Dendritic cell treated with granulocyte-macrophage colony-stimulating factor and Interleukin-4, amounts not matched to agents 40 ng/mL and 50 ng/mL, for 4 days (primary cell): ENCODE measurements at regions not wholly inside any gene's neighbourhood (a gene's known extent, or its start where the extent isn't known, plus 50 kb on each side); places are given as distances from the start of the nearest gene placed in this dataset.
"Not testable (repeated sequence)": the region's sequence is repeated elsewhere in the genome, so short reads cannot be mapped to it uniquely, and the experiment has no call there.

Experiments used
- H3K27ac Mint-ChIP-seq: one replicate; pipeline ENCODE4 v1.8.0; 2022; ENCODE audit warnings: mild to moderate bottlenecking, mixed read lengths
- H3K27me3 Mint-ChIP-seq: one replicate; pipeline ENCODE4 v1.8.0; 2022; ENCODE audit warnings: mild to moderate bottlenecking, mixed read lengths
- H3K36me3 Mint-ChIP-seq: one replicate; pipeline ENCODE4 v1.8.0; 2022; ENCODE audit warnings: low read depth, mixed read lengths
- H3K4me1 Mint-ChIP-seq: one replicate; pipeline ENCODE4 v1.8.0; 2022; ENCODE audit warnings: low read depth, mixed read lengths
- H3K4me3 Mint-ChIP-seq: one replicate; pipeline ENCODE4 v1.8.0; 2022; ENCODE audit warnings: mild to moderate bottlenecking, moderate library complexity, mixed read lengths
- H3K9me3 Mint-ChIP-seq: one replicate; pipeline ENCODE4 v1.8.0; 2022; ENCODE audit warnings: mixed read lengths
- intact Hi-C: fragments of 100-400 bp; cut with micrococcal nuclease; formaldehyde crosslinking; loops from one replicate; pipeline ENCODE4 v1.15.0; 2022

DNA sequence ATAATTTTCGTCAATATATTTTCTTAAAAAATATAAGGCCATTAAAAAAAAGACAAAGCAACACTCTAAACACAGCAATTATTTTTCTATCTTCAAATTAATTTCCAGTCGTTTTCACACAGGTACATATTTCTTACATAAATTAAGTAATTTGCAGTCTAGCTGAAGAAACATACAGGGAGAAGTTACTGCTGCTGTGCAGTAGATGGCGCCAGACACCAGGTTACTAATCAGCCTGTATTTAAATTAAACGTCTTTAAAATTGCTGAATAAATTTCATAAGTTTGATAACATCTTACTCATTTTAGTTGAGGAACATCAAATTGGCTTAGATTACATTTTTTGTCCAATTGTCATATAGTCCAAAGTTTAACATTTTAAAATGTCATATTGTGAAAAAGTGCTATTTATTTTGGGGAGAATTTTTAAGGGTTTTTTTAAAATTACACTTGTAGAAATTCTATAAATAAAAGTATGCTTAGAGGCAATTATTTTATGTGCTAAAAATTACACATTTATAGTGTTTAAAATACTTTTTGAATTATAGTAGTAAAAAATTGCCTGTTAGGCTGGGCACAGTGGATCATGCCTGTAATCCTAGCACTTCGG lies 88.4 kb downstream of the PMAIP1 start:
- Mint-ChIP-seq H3K27ac (no peak overlapping the region), H3K36me3 (no peaks in the 10 kb centered on the region), H3K27me3 (peaks cover 18% of the 10 kb centered on the region), H3K4me3 (no peak overlapping the region), H3K9me3 (no peaks in the 10 kb centered on the region), H3K4me1 (no peaks in the 10 kb centered on the region)
- intact Hi-C loops: loop anchor here (2.0 kb wide), 1 partner anchor 561 kb away; no protein-coding TSS in a partner anchor

DNA sequence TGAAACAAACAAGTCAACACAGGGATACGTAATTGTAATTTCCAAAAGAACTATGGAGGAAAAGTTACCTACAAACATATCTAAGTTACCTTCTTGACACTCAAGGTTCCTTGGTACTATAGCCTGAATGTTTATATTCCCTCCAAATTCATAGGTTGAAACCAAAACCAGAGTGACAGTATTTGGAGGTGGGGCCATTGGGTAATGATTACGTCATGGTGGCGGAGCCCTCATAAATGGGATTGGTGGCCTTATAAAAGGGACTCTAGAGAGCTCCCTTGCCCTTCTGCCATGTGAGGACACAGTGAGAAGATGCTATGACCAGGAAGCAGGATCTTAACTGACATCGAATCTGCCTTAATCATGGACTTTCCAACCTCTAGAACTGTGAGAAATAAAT lies 87.3 kb downstream of the PMAIP1 start:
- H3K4me3 Mint-ChIP-seq: no peak overlapping the region
- no peaks in the 10 kb centered on the region for H3K9me3 Mint-ChIP-seq
- H3K27me3 Mint-ChIP-seq: peaks cover 13% of the 10 kb centered on the region
- H3K4me1 Mint-ChIP-seq: no peaks in the 10 kb centered on the region
- intact Hi-C loops: no loop called here
- H3K36me3 Mint-ChIP-seq: no peaks in the 10 kb centered on the region
- H3K27ac Mint-ChIP-seq: no peak overlapping the region

- Mint-ChIP-seq H3K36me3 (no peaks in the 10 kb centered on the region), H3K27ac (no peak overlapping the region), H3K4me1 (no peaks in the 10 kb centered on the region), H3K9me3 (no peaks in the 10 kb centered on the region), H3K4me3 (no peak overlapping the region), H3K27me3 (peaks cover 10% of the 10 kb centered on the region)
- intact Hi-C loops: no loop called here
Observed at GRCh38 chr18:59986139-59986538, 86.3 kb downstream of the PMAIP1 start.

- intact Hi-C loops: no loop called here
- no peaks in the 10 kb centered on the region for H3K36me3 Mint-ChIP-seq
- no peaks in the 10 kb centered on the region for H3K9me3 Mint-ChIP-seq
- H3K4me1 Mint-ChIP-seq: no peaks in the 10 kb centered on the region
- H3K4me3 Mint-ChIP-seq: no peak overlapping the region
- peaks cover 7% of the 10 kb centered on the region for H3K27me3 Mint-ChIP-seq
- no peak overlapping the region for H3K27ac Mint-ChIP-seq
Observed at GRCh38 chr18:59985289-59985688, 85.5 kb downstream of the PMAIP1 start.

GRCh38 chr18:59983506-59983905 lies 83.7 kb downstream of the PMAIP1 start:
- intact Hi-C loops: no loop called here
- no peaks in the 10 kb centered on the region for H3K4me1 Mint-ChIP-seq
- no peaks in the 10 kb centered on the region for H3K36me3 Mint-ChIP-seq
- H3K4me3 Mint-ChIP-seq: no peak overlapping the region
- no peaks in the 10 kb centered on the region for H3K27me3 Mint-ChIP-seq
- no peaks in the 10 kb centered on the region for H3K9me3 Mint-ChIP-seq
- H3K27ac Mint-ChIP-seq: no peak overlapping the region

GRCh38 chr18:59980188-59980637 lies 80.4 kb downstream of the PMAIP1 start:
- Mint-ChIP-seq H3K27me3 (no peaks in the 10 kb centered on the region), H3K4me3 (no peak overlapping the region), H3K36me3 (no peaks in the 10 kb centered on the region), H3K9me3 (no peaks in the 10 kb centered on the region), H3K27ac (no peak overlapping the region), H3K4me1 (no peaks in the 10 kb centered on the region)
- intact Hi-C loops: no loop called here

- H3K27ac Mint-ChIP-seq: no peak overlapping the region
- H3K27me3 Mint-ChIP-seq: peaks cover 30% of the 10 kb centered on the region
- no peaks in the 10 kb centered on the region for H3K36me3 Mint-ChIP-seq
- H3K4me3 Mint-ChIP-seq: no peak overlapping the region
- intact Hi-C loops: no loop called here
- no peaks in the 10 kb centered on the region for H3K4me1 Mint-ChIP-seq
- H3K9me3 Mint-ChIP-seq: no peaks in the 10 kb centered on the region
Observed at GRCh38 chr18:59971871-59972428, 72.2 kb downstream of the PMAIP1 start.

DNA sequence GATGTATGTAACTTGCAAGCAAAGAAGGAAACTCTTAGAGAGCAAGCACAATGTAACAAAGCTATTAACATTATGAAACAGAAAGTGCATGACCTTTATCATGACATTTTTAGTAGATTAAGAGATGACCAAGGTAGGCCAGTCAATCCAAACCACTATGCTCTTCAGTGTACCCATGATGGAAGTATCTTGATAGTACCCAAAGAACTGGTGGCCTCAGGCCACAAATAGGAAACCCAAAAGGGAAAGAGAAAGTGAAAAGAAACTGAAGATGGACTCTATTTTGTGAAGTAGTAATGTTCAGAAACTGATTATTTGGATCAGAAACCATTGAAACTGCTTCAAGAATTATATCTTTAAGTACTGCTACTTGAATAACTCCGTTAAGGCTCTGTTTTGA lies 71.3 kb downstream of the PMAIP1 start:
- H3K36me3 Mint-ChIP-seq, intact Hi-C loops, H3K4me1 Mint-ChIP-seq, H3K27ac Mint-ChIP-seq, H3K9me3 Mint-ChIP-seq, H3K4me3 Mint-ChIP-seq: not testable (repeated sequence)
- peaks cover 30% of the 10 kb centered on the region for H3K27me3 Mint-ChIP-seq

GRCh38 chr18:59969477-59970028 lies 69.8 kb downstream of the PMAIP1 start:
- H3K27ac Mint-ChIP-seq, H3K4me1 Mint-ChIP-seq, H3K9me3 Mint-ChIP-seq, H3K36me3 Mint-ChIP-seq, H3K4me3 Mint-ChIP-seq: not testable (repeated sequence)
- intact Hi-C loops: loop anchor here (10.0 kb wide), 1 partner anchor 135 kb away; no protein-coding TSS in a partner anchor
- H3K27me3 Mint-ChIP-seq: peaks cover 37% of the 10 kb centered on the region

DNA sequence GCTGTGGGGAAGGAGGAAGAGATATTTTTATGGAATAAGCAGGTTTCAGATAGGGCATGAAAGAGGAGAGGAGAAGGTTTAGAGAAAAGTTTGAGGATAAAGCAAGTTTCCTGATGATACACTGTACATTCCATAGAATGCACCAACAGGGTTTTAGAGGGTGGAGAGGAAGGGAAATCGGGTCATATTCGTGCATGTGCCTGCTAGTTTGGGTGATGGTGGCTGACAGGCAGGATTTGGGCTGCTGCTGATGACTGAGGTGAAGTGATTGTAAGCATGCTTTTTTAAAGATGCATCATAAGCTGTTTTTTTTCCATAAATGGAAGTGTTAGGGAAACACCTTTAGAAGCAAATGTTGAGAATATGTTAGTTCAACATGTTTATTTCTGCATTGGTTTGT lies 68.8 kb downstream of the PMAIP1 start:
- H3K27ac Mint-ChIP-seq: no peak overlapping the region
- H3K4me3 Mint-ChIP-seq: no peak overlapping the region
- peaks cover 38% of the 10 kb centered on the region for H3K27me3 Mint-ChIP-seq
- H3K9me3 Mint-ChIP-seq: no peaks in the 10 kb centered on the region
- intact Hi-C loops: loop anchor here (10.0 kb wide), 1 partner anchor 134 kb away; no protein-coding TSS in a partner anchor
- H3K36me3 Mint-ChIP-seq: no peaks in the 10 kb centered on the region
- no peaks in the 10 kb centered on the region for H3K4me1 Mint-ChIP-seq

DNA sequence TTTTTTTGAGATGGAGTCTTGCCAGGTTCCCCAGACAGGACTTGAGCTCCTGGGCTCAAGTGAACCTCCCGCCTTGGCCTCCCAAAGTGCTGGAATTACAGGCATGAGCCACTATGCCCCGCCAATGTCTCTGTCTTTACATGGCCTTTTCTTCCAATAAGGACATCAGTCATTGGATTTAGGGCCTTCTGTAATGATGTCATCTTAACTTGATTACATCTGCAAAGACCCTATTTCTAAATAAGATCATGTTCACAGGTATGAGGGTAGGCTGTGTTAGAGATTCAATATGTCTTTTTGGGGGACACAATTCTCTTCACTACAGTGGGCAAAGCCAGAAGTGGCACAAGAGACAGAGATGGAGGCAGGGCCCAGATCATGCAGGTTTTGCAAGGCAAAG lies 68.1 kb downstream of the PMAIP1 start:
- intact Hi-C loops: loop anchor here (10.0 kb wide), 1 partner anchor 133 kb away; no protein-coding TSS in a partner anchor
- Mint-ChIP-seq H3K9me3 (no peaks in the 10 kb centered on the region), H3K36me3 (no peaks in the 10 kb centered on the region), H3K4me3 (no peak overlapping the region), H3K27me3 (peaks cover 39% of the 10 kb centered on the region), H3K27ac (no peak overlapping the region), H3K4me1 (no peaks in the 10 kb centered on the region)

DNA sequence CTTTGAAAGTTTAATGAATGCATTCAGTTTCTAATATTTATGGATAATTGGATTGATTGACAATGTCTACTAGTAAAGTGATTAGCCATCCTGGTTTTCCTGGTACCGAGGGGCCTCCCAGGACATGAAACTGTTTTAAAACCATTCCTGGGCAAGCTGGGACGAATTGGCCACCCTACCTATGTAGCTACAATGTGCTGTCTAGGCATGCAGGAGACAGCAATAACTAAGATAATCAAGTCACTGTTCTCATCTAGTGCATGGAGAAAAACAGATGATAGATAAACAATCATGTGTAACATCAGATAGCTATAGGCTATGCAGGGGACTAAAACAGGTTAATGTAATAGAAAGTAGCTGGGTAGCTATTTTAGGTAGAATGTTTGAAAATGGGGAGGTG lies 67.1 kb downstream of the PMAIP1 start:
- Mint-ChIP-seq H3K4me1 (no peaks in the 10 kb centered on the region), H3K9me3 (no peaks in the 10 kb centered on the region), H3K27me3 (peaks cover 39% of the 10 kb centered on the region)

GRCh38 chr18:59963229-59963628 lies 63.4 kb downstream of the PMAIP1 start:
- H3K4me3 Mint-ChIP-seq: no peak overlapping the region

More for the DNA sequence above, 67.1 kb downstream of the PMAIP1 start:
- Mint-ChIP-seq H3K27ac (no peak overlapping the region), H3K4me3 (no peak overlapping the region), H3K36me3 (no peaks in the 10 kb centered on the region)
- intact Hi-C loops: loop anchor here (10.0 kb wide), 1 partner anchor 132 kb away; no protein-coding TSS in a partner anchor

DNA sequence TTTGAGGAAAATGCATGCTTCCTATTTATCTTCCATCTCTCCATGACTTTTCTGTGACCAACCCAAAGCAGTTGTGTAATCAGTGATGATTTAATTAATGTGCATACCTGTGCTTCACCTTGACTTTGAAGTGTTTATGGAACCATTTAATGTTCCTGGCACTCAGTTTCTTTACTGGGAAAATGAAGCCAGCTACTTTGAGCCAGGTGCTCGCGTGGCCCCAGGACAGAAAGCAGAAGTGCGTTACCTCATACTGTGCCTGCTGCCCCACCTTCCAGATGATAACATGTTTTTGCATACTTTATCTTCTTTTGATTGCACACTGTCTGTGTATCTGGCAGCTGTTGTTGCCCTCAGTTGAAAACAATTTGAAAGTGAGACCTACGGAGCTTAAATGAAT lies 61.3 kb downstream of the PMAIP1 start:
- intact Hi-C loops: loop anchor here (10.0 kb wide), 1 partner anchor 126 kb away; no protein-coding TSS in a partner anchor
- no peaks in the 10 kb centered on the region for H3K4me1 Mint-ChIP-seq
- H3K27ac Mint-ChIP-seq: no peak overlapping the region
- no peak overlapping the region for H3K4me3 Mint-ChIP-seq
- peaks cover 9% of the 10 kb centered on the region for H3K27me3 Mint-ChIP-seq
- H3K9me3 Mint-ChIP-seq: no peaks in the 10 kb centered on the region
- no peaks in the 10 kb centered on the region for H3K36me3 Mint-ChIP-seq

More at GRCh38 chr18:59963229-59963628, 63.4 kb downstream of the PMAIP1 start:
- Mint-ChIP-seq H3K27ac (no peak overlapping the region), H3K27me3 (peaks cover 20% of the 10 kb centered on the region), H3K36me3 (no peaks in the 10 kb centered on the region), H3K4me1 (no peaks in the 10 kb centered on the region), H3K9me3 (no peaks in the 10 kb centered on the region)
- intact Hi-C loops: loop anchor here (10.0 kb wide), 1 partner anchor 128 kb away; no protein-coding TSS in a partner anchor
